ENCODE measurements at regions not wholly inside any gene's neighbourhood (a gene's known extent, or its start where the extent isn't known, plus 50 kb on each side); places are given as distances from the start of the nearest gene placed in this dataset.
"Not testable (repeated sequence)": the region's sequence is repeated elsewhere in the genome, so short reads cannot be mapped to it uniquely, and the experiment has no call there.

GRCh38 chr2:87514515-87514914, 233.4 kb upstream of the PLGLB2 start:
- intact Hi-C loops (cut with micrococcal nuclease); H3K9me3 ChIP-seq (ENCODE audit: control insufficient read depth in 1 of 2, insufficient read depth in 1 of 2, low read depth in 1 of 2, low read length in 2 of 2); H3K27me3 ChIP-seq (ENCODE audit: insufficient read depth, low read length); H3K4me3 ChIP-seq (replicated peaks in 1 of 2; ENCODE audit: low read depth in 1 of 2, low read length in 2 of 2); DNase-seq (ENCODE audit: low read depth, low spot score); BruUV-seq (replicated peaks); RAD21 ChIA-PET (ENCODE audit: low non-redundant PET in 1 of 2, low total read pairs in 2 of 2, uncharacterized antibody in 2 of 2, unreplicated experiment in 2 of 2); H2AFZ ChIP-seq (ENCODE audit: low read depth, low read length, poor library complexity, severe bottlenecking); CTCF ChIA-PET; H3K9me2 ChIP-seq (ENCODE audit: insufficient read depth); POLR2A ChIA-PET; H3K9ac ChIP-seq (ENCODE audit: low read length); H3K4me1 ChIP-seq (ENCODE audit: control insufficient read depth in 1 of 2, insufficient read depth in 2 of 2, low read length in 2 of 2); H4K20me1 ChIP-seq (ENCODE audit: insufficient read depth); H3K4me2 ChIP-seq (ENCODE audit: low read length); H3K27ac ChIP-seq (ENCODE audit: low read depth, low read length); H3K36me3 ChIP-seq (ENCODE audit: control insufficient read depth in 1 of 2, insufficient read depth in 2 of 2, low read length in 2 of 2): not testable (repeated sequence)
- 0 out of 2 replicates have a peak, but pooled peaks have one; percentile 32 for ATAC-seq
- peaks cover 15% of the 10 kb centered on the region; the same call in 1 of the 2 replicates for H3K79me2 ChIP-seq (ENCODE audit: insufficient read depth, low read length)

DNA sequence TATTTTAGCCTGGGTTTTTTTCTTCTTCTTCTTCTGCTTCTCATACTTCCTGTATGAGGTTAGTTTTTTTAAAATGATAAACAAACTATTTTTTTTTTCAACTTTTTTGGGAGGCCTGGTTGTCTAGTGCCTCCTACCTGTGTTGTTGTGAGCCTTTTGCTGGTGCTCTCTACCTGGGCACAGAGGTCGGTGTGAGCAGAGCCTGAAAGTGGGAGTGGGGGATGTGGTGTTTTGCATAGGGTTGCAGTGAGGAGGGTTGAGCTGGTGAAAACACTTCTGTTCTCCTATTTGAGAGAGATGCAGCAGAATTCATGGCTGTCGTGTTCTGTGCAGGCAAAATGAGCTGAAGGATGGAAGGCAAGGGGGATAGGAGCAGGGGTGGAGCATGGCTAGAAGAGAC, 232.7 kb upstream of the PLGLB2 start:
- H4K20me1 ChIP-seq (ENCODE audit: insufficient read depth); H3K9me2 ChIP-seq (ENCODE audit: insufficient read depth); BruUV-seq (replicated peaks); H2AFZ ChIP-seq (ENCODE audit: low read depth, low read length, poor library complexity, severe bottlenecking); H3K9me3 ChIP-seq (ENCODE audit: control insufficient read depth in 1 of 2, insufficient read depth in 1 of 2, low read depth in 1 of 2, low read length in 2 of 2); intact Hi-C loops (cut with micrococcal nuclease); H3K4me1 ChIP-seq (ENCODE audit: control insufficient read depth in 1 of 2, insufficient read depth in 2 of 2, low read length in 2 of 2); DNase-seq (ENCODE audit: low read depth, low spot score); H3K4me3 ChIP-seq (replicated peaks in 1 of 2; ENCODE audit: low read depth in 1 of 2, low read length in 2 of 2); H3K9ac ChIP-seq (ENCODE audit: low read length); H3K27ac ChIP-seq (ENCODE audit: low read depth, low read length); POLR2A ChIA-PET; CTCF ChIA-PET; RAD21 ChIA-PET (ENCODE audit: low non-redundant PET in 1 of 2, low total read pairs in 2 of 2, uncharacterized antibody in 2 of 2, unreplicated experiment in 2 of 2); H3K27me3 ChIP-seq (ENCODE audit: insufficient read depth, low read length); H3K36me3 ChIP-seq (ENCODE audit: control insufficient read depth in 1 of 2, insufficient read depth in 2 of 2, low read length in 2 of 2); ATAC-seq; H3K4me2 ChIP-seq (ENCODE audit: low read length): not testable (repeated sequence)
- H3K79me2 ChIP-seq (ENCODE audit: insufficient read depth, low read length) = peaks cover 15% of the 10 kb centered on the region; the same call in 1 of the 2 replicates

DNA sequence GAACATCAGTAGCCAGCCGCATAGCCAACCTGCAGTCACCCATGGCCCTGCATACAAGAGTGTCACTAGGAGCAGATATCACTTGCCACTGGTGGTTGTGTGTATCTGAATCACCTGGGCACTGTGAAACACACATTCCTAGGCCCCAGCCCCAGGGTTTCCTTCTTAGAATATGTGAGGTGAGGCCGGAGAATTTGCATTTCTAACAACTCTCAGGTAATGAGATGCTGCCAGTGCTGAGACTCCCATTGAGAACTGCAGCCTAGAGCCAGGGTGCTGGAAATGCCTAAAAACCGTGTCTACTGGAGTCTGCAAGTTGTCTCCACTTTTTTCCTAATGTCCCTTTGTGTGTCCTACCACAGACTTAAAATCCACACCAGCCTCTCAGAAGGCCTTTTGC, 232.0 kb upstream of the PLGLB2 start:
- intact Hi-C loops (cut with micrococcal nuclease); BruUV-seq (replicated peaks); H3K27ac ChIP-seq (ENCODE audit: low read depth, low read length); H3K9me2 ChIP-seq (ENCODE audit: insufficient read depth); POLR2A ChIA-PET; H2AFZ ChIP-seq (ENCODE audit: low read depth, low read length, poor library complexity, severe bottlenecking); ATAC-seq; RAD21 ChIA-PET (ENCODE audit: low non-redundant PET in 1 of 2, low total read pairs in 2 of 2, uncharacterized antibody in 2 of 2, unreplicated experiment in 2 of 2); H3K4me3 ChIP-seq (replicated peaks in 1 of 2; ENCODE audit: low read depth in 1 of 2, low read length in 2 of 2); CTCF ChIA-PET; H3K9me3 ChIP-seq (ENCODE audit: control insufficient read depth in 1 of 2, insufficient read depth in 1 of 2, low read depth in 1 of 2, low read length in 2 of 2); H3K9ac ChIP-seq (ENCODE audit: low read length); DNase-seq (ENCODE audit: low read depth, low spot score); H3K4me1 ChIP-seq (ENCODE audit: control insufficient read depth in 1 of 2, insufficient read depth in 2 of 2, low read length in 2 of 2); H3K36me3 ChIP-seq (ENCODE audit: control insufficient read depth in 1 of 2, insufficient read depth in 2 of 2, low read length in 2 of 2); H3K27me3 ChIP-seq (ENCODE audit: insufficient read depth, low read length); H3K4me2 ChIP-seq (ENCODE audit: low read length); H4K20me1 ChIP-seq (ENCODE audit: insufficient read depth): not testable (repeated sequence)
- 0 out of 2 replicates have a peak, but pooled peaks cover 15% of the 10 kb centered on the region for H3K79me2 ChIP-seq (ENCODE audit: insufficient read depth, low read length)

DNA sequence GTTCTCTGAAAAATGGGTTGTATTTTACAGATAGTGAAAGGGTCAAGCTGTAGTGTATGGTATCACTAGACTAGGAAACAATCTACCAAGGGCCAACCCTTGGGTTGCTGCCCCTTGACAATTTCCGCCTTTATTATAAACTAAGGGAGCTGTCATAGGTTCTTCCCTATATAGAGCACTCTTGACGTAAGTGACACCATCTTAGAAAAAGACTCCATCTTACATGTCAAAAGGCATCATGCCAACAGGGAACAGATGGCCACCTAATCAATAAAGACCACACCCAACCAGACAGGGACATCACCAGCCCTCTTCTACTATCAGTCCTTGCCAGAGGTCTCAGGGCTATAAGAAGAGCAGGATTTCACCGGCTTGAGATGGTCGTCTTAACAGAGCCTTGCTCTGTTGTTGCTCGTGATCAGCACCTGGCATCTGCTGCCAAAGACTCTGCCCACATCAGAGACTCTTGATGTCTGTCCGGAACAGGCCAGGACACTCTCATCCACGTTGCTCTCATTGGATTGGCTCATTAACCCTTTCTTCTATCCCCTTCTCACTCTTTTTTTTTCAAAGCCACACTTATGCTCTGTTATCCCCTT, 231.4 kb upstream of the PLGLB2 start:
- RAD21 ChIA-PET (ENCODE audit: low non-redundant PET in 1 of 2, low total read pairs in 2 of 2, uncharacterized antibody in 2 of 2, unreplicated experiment in 2 of 2); H3K36me3 ChIP-seq (ENCODE audit: control insufficient read depth in 1 of 2, insufficient read depth in 2 of 2, low read length in 2 of 2); H4K20me1 ChIP-seq (ENCODE audit: insufficient read depth); DNase-seq (ENCODE audit: low read depth, low spot score); H3K9me2 ChIP-seq (ENCODE audit: insufficient read depth); H3K27me3 ChIP-seq (ENCODE audit: insufficient read depth, low read length); H2AFZ ChIP-seq (ENCODE audit: low read depth, low read length, poor library complexity, severe bottlenecking); ATAC-seq; POLR2A ChIA-PET; H3K4me3 ChIP-seq (replicated peaks in 1 of 2; ENCODE audit: low read depth in 1 of 2, low read length in 2 of 2); H3K9me3 ChIP-seq (ENCODE audit: control insufficient read depth in 1 of 2, insufficient read depth in 1 of 2, low read depth in 1 of 2, low read length in 2 of 2); BruUV-seq (replicated peaks); H3K9ac ChIP-seq (ENCODE audit: low read length); intact Hi-C loops (cut with micrococcal nuclease); H3K4me2 ChIP-seq (ENCODE audit: low read length); H3K27ac ChIP-seq (ENCODE audit: low read depth, low read length); CTCF ChIA-PET; H3K4me1 ChIP-seq (ENCODE audit: control insufficient read depth in 1 of 2, insufficient read depth in 2 of 2, low read length in 2 of 2): not testable (repeated sequence)
- 0 out of 2 replicates have a peak, but pooled peaks cover 15% of the 10 kb centered on the region for H3K79me2 ChIP-seq (ENCODE audit: insufficient read depth, low read length)
